HCT116 (cell line): ENCODE measurements at regions not wholly inside any gene's neighbourhood (a gene's known extent, or its start where the extent isn't known, plus 50 kb on each side); places are given as distances from the start of the nearest gene placed in this dataset.
A peak's percentile ranks its signal among the peaks of the same experiment; 100 is the strongest.

Experiments
- ATAC-seq: fragments of 200-7000 bp; cut with Tn5 transposase; 2 replicates; pipeline ENCODE4 v1.9.1; 2020; ENCODE audit warnings: mild to moderate bottlenecking, moderate library complexity
- BruUV-seq: library from RNA; stranded (reverse); fragments of 400-500 nt; replicated peaks from 2 replicates; lab custom pipeline; 2021; lab: Mats Ljungman, UMichigan
- CTCF ChIA-PET: fragments of 300-600 bp; sonication (Branson Sonifier 250); formaldehyde crosslinking; loops from one replicate; lab custom pipeline; 2021; ENCODE audit warnings: antibody characterized with exemption; lab: Charles Lee
- POLR2A ChIA-PET: fragments of 300-600, 350-600 bp; sonication (Branson Sonifier 250); formaldehyde crosslinking; loops from one replicate; lab custom pipeline; 2021; ENCODE audit warnings: antibody characterized with exemption; lab: Charles Lee
- RAD21 ChIA-PET, 2 experiments: fragments of 300-600 bp; sonication (Branson Sonifier 250); formaldehyde crosslinking; loops; one replicate each; lab custom pipeline; 2023; ENCODE audit warnings: low total read pairs in 2 of 2; ENCODE audit not compliant: uncharacterized antibody in 2 of 2, unreplicated experiment in 2 of 2, low non-redundant PET in 1 of 2; lab: Charles Lee
- DNase-seq: peaks from one replicate; pipeline ENCODE4 v3.0.0-alpha.2; 2010; ENCODE audit warnings: low read depth, low spot score
- H2AFZ ChIP-seq: fragments of 200-600 bp; shearing (Covaris generic), sonication (generic); 2 replicates; pipeline ENCODE4 v1.6.1; 2017; ENCODE audit warnings: low read depth, mixed run types, mixed read lengths, antibody characterized with exemption, low read length; ENCODE audit not compliant: poor library complexity, severe bottlenecking
- H3K27ac ChIP-seq: 2 replicates; pipeline ENCODE4 v1.5.1; 2012; ENCODE audit warnings: low read depth, low read length
- H3K27me3 ChIP-seq: fragments of 200-600 bp; sonication (generic); 2 replicates; pipeline ENCODE4 v1.6.1; 2016; ENCODE audit warnings: mixed run types, low read length, mixed read lengths; ENCODE audit not compliant: insufficient read depth
- H3K36me3 ChIP-seq, 2 experiments: fragments of 200-500 bp in 1 of 2; fragments of 200-600 bp in 1 of 2; sonication (Bioruptor generic) in 1 of 2; sonication (generic) in 1 of 2; 2 replicates each; pipeline versions ENCODE4 v1.5.1 to v1.6.1; 2014 to 2016; ENCODE audit warnings: low read length in 2 of 2, inconsistent platforms in 1 of 2, mixed read lengths in 1 of 2, mixed run types in 1 of 2; ENCODE audit not compliant: insufficient read depth in 2 of 2, control insufficient read depth in 1 of 2
- H3K4me1 ChIP-seq, 2 experiments: fragments of 200-600 bp in 1 of 2; sonication (generic) in 1 of 2; 2 replicates each; pipeline versions ENCODE4 v1.5.1 to v1.6.1; 2012 to 2017; ENCODE audit warnings: low read length in 2 of 2, inconsistent platforms in 1 of 2, mild to moderate bottlenecking in 1 of 2, mixed read lengths in 1 of 2, mixed run types in 1 of 2, moderate library complexity in 1 of 2; ENCODE audit not compliant: insufficient read depth in 2 of 2, control insufficient read depth in 1 of 2
- H3K4me2 ChIP-seq: fragments of 200-600 bp; sonication (generic); 2 replicates; pipeline ENCODE4 v1.6.1; 2017; ENCODE audit warnings: mixed run types, low read length, mixed read lengths
- H3K4me3 ChIP-seq, 2 experiments: fragments of 200-600 bp in 1 of 2; sonication (generic) in 1 of 2; replicated peaks in 1 of 2; 2 replicates each; pipeline ENCODE4 v1.5.1; 2011 to 2016; ENCODE audit warnings: low read length in 2 of 2, control low read depth in 1 of 2, low read depth in 1 of 2, mild to moderate bottlenecking in 1 of 2, mixed read lengths in 1 of 2, mixed run types in 1 of 2
- H3K79me2 ChIP-seq: fragments of 200-600 bp; sonication (generic); 2 replicates; pipeline ENCODE4 v1.6.1; 2017; ENCODE audit warnings: mild to moderate bottlenecking, mixed run types, low read length, moderate library complexity, mixed read lengths; ENCODE audit not compliant: insufficient read depth
- H3K9ac ChIP-seq: fragments of 200-600 bp; sonication (generic); 2 replicates; pipeline ENCODE4 v1.6.1; 2016; ENCODE audit warnings: low read length, mixed read lengths
- H3K9me2 ChIP-seq: fragments of 200-600 bp; sonication (generic), shearing (Covaris generic); 2 replicates; pipeline ENCODE4 v1.6.1; 2017; ENCODE audit warnings: mixed run types, mild to moderate bottlenecking, moderate library complexity; ENCODE audit not compliant: insufficient read depth
- H3K9me3 ChIP-seq, 2 experiments: fragments of 200-500 bp in 1 of 2; fragments of 200-600 bp in 1 of 2; sonication (Bioruptor generic) in 1 of 2; sonication (generic) in 1 of 2; 2 replicates each; pipeline ENCODE4 v1.6.1; 2014 to 2017; ENCODE audit warnings: low read length in 2 of 2, mixed read lengths in 2 of 2, inconsistent platforms in 1 of 2, low read depth in 1 of 2, mild to moderate bottlenecking in 1 of 2, mixed run types in 1 of 2, moderate library complexity in 1 of 2; ENCODE audit not compliant: control insufficient read depth in 1 of 2, insufficient read depth in 1 of 2
- H4K20me1 ChIP-seq: fragments of 200-600 bp; sonication (generic), shearing (Covaris generic); 2 replicates; pipeline ENCODE4 v1.6.1; 2017; ENCODE audit warnings: mixed run types, mild to moderate bottlenecking, moderate library complexity; ENCODE audit not compliant: insufficient read depth
- ATF3 ChIP-seq: IDR thresholded peaks from 2 replicates; pipeline ENCODE4 v1.6.1; 2012
- CBX3 ChIP-seq: IDR thresholded peaks from 2 replicates; pipeline ENCODE4 v1.6.1; 2012; ENCODE audit warnings: low read depth
- CTCF ChIP-seq, 3 experiments: fragments of 200-600 bp in 1 of 3; sonication (generic) in 1 of 3; IDR thresholded peaks in 2 of 3; conservative IDR thresholded peaks in 1 of 3; 2 replicates each; pipeline ENCODE4 v1.5.1; 2012 to 2017; ENCODE audit warnings: low read depth in 2 of 3, low read length in 2 of 3, antibody characterized with exemption in 1 of 3, borderline replicate concordance in 1 of 3, control low read depth in 1 of 3, mild to moderate bottlenecking in 1 of 3, mixed read lengths in 1 of 3, mixed run types in 1 of 3, moderate library complexity in 1 of 3; ENCODE audit not compliant: insufficient read depth in 1 of 3
- EGR1 ChIP-seq: IDR thresholded peaks from 2 replicates; pipeline ENCODE4 v1.6.1; 2012; ENCODE audit warnings: low read depth
- EZH2phosphoT487 ChIP-seq: fragments of 200-600 bp; IDR thresholded peaks from 2 replicates; pipeline ENCODE4 v1.6.1; 2018; ENCODE audit warnings: antibody characterized with exemption, borderline replicate concordance
- FOSL1 ChIP-seq: IDR thresholded peaks from 2 replicates; pipeline ENCODE4 v1.6.1; 2012; ENCODE audit warnings: low read depth
- MAX ChIP-seq: IDR thresholded peaks from 2 replicates; pipeline ENCODE4 v1.6.1; 2012
- POLR2AphosphoS5 ChIP-seq: IDR thresholded peaks from 2 replicates; pipeline ENCODE4 v1.6.1; 2011; ENCODE audit warnings: mild to moderate bottlenecking, low read depth, low read length, moderate library complexity
- RAD21 ChIP-seq: IDR thresholded peaks from 2 replicates; pipeline ENCODE4 v1.6.1; 2012; ENCODE audit warnings: low read depth, mild to moderate bottlenecking
- REST ChIP-seq: IDR thresholded peaks from 2 replicates; pipeline ENCODE4 v1.6.1; 2012; ENCODE audit warnings: low read depth
- SIN3A ChIP-seq: IDR thresholded peaks from 2 replicates; pipeline ENCODE4 v1.6.1; 2012; ENCODE audit warnings: low read depth
- SP1 ChIP-seq: IDR thresholded peaks from 2 replicates; pipeline ENCODE4 v1.6.1; 2012; ENCODE audit warnings: low read depth
- SRF ChIP-seq: IDR thresholded peaks from 2 replicates; pipeline ENCODE4 v1.6.1; 2012; ENCODE audit warnings: low read depth
- TCF7L2 ChIP-seq: IDR thresholded peaks from 2 replicates; pipeline ENCODE4 v1.7.0; 2011; ENCODE audit warnings: borderline replicate concordance, inconsistent platforms; ENCODE audit not compliant: insufficient read depth, insufficient read length; ENCODE audit errors: extremely low read depth
- YY1 ChIP-seq: IDR thresholded peaks from 2 replicates; pipeline ENCODE4 v1.6.1; 2011; ENCODE audit warnings: low read length, low read depth, moderate library complexity, mild to moderate bottlenecking; ENCODE audit not compliant: insufficient replicate concordance; ENCODE audit errors: extremely low read depth
- ZBTB33 ChIP-seq: IDR thresholded peaks from 2 replicates; pipeline ENCODE4 v1.6.1; 2011; ENCODE audit warnings: mild to moderate bottlenecking, low read length, moderate library complexity; ENCODE audit not compliant: insufficient replicate concordance; ENCODE audit errors: extremely low read depth
- ZFX ChIP-seq: fragments of 450-650 bp; IDR thresholded peaks from 2 replicates; pipeline ENCODE4 v1.6.1; 2017
- ZNF274 ChIP-seq: fragments of 200-500 bp; sonication (Bioruptor generic); IDR thresholded peaks from 2 replicates; pipeline ENCODE4 v1.6.1; 2014; ENCODE audit warnings: mild to moderate bottlenecking, low read depth, low read length, inconsistent platforms
- intact Hi-C: fragments of 100-400 bp; cut with micrococcal nuclease; formaldehyde crosslinking; loops from 2 replicates; pipeline ENCODE4 v1.10.0; 2022

- peak overlapping the region; percentile 69 for H3K4me2 ChIP-seq
- CTCF ChIA-PET, result interaction anchor here (1.0 kb wide), 1 partner anchor 12 kb away, joined by 3 read pairs; no protein-coding TSS in a partner anchor
Measured at GRCh38 chr15:62770111-62770660, 272.4 kb upstream of the TPM1 start.

More at GRCh38 chr15:62770111-62770660, 272.4 kb upstream of the TPM1 start:
- Histone ChIP-seq H3K27ac (peak overlapping the region; percentile 18; the same call in 1 of the 2 replicates), H3K9me2 (no peaks in the 10 kb centered on the region), H3K4me1 (peaks cover 14 to 34% of the 10 kb centered on the region in 2 experiments), H4K20me1 (no peaks in the 10 kb centered on the region), H3K4me3 (no peak overlapping the region), H2AFZ (no peak overlapping the region), H3K9ac (peak overlapping the region; percentile 3; the same call in 1 of the 2 replicates), H3K9me3 (no peaks in the 10 kb centered on the region), H3K27me3 (no peaks in the 10 kb centered on the region), H3K79me2 (no peaks in the 10 kb centered on the region), H3K36me3 (no peaks in the 10 kb centered on the region)
- ATAC-seq (peak; percentile 35), DNase-seq (no peak)
- ChIA-PET POLR2A (no interaction called here), RAD21 (no interaction called here)
- intact Hi-C loops, result no loop called here
- BruUV-seq, result no TSS peak
- no peak for TF ChIP-seq MAX
- TF ChIP-seq EZH2phosphoT487, result no peak
- TF ChIP-seq POLR2AphosphoS5, result no peak
- TF ChIP-seq FOSL1, result no peak
- no peak for TF ChIP-seq EGR1
- TF ChIP-seq ZFX, result no peak
- no peak for TF ChIP-seq RAD21
- no peak for TF ChIP-seq ZBTB33
- no peak for TF ChIP-seq ZNF274
- no peak for TF ChIP-seq ATF3
- no peak for TF ChIP-seq SRF
- no peak for TF ChIP-seq YY1
- no peak for TF ChIP-seq SIN3A
- no peak for TF ChIP-seq TCF7L2
- no peak for TF ChIP-seq CTCF (IDR thresholded peaks at IDR 0.05 in 2 of 3, conservative IDR thresholded peaks at IDR 0.05 in 1 of 3; ENCODE audit: borderline replicate concordance in 1 of 3, insufficient read depth in 1 of 3, low read depth in 2 of 3, low read length in 2 of 3)
- TF ChIP-seq CBX3, result no peak
- no peak for TF ChIP-seq SP1
- TF ChIP-seq REST, result no peak
